ENCODE measurements at regions not wholly inside any gene's neighbourhood (a gene's known extent, or its start where the extent isn't known, plus 50 kb on each side); places are given as distances from the start of the nearest gene placed in this dataset.

- DNase-seq: no peak
Observed at GRCh38 chr2:6215053-6215452, 522.9 kb downstream of the SOX11 start.

GRCh38 chr2:6216234-6216633 is 524.0 kb downstream of the SOX11 start:
- no peak for DNase-seq

- no peak for DNase-seq
Observed at GRCh38 chr2:6218926-6219325, 526.7 kb downstream of the SOX11 start.

GRCh38 chr2:6219906-6220305 is 527.7 kb downstream of the SOX11 start:
- DNase-seq: no peak

GRCh38 chr2:6222296-6222695 is 530.1 kb downstream of the SOX11 start:
- no peak for DNase-seq

- DNase-seq: no peak
Observed at GRCh38 chr2:6224267-6224666, 532.1 kb downstream of the SOX11 start.

GRCh38 chr2:6228251-6228650 is 536.1 kb downstream of the SOX11 start:
- no peak for DNase-seq

GRCh38 chr2:6231166-6231565 is 539.0 kb downstream of the SOX11 start:
- DNase-seq: no peak

- no peak for DNase-seq
Observed at GRCh38 chr2:6233993-6234392, 541.8 kb downstream of the SOX11 start.

- DNase-seq: no peak
Observed at GRCh38 chr2:6234702-6235101, 542.5 kb downstream of the SOX11 start.

GRCh38 chr2:6236317-6236716 is 544.1 kb downstream of the SOX11 start:
- DNase-seq: no peak

- no peak for DNase-seq
Observed at GRCh38 chr2:6237039-6237660, 545.0 kb downstream of the SOX11 start.

- no peak for DNase-seq
Observed at GRCh38 chr2:6249557-6249956, 557.4 kb downstream of the SOX11 start.

- DNase-seq: no peak
Observed at GRCh38 chr2:6254441-6254840, 562.3 kb downstream of the SOX11 start.

GRCh38 chr2:6264198-6264597 is 572.0 kb downstream of the SOX11 start:
- no peak for DNase-seq

- DNase-seq: no peak
Observed at GRCh38 chr2:6281524-6281923, 584.2 kb downstream of the CMPK2 start.

GRCh38 chr2:6283259-6283658 is 582.4 kb downstream of the CMPK2 start:
- no peak for DNase-seq

- DNase-seq: no peak
Observed at GRCh38 chr2:6287406-6287805, 578.3 kb downstream of the CMPK2 start.

- no peak for DNase-seq
Observed at GRCh38 chr2:6288791-6289190, 576.9 kb downstream of the CMPK2 start.

- DNase-seq: no peak
Observed at GRCh38 chr2:6290217-6291015, 575.3 kb downstream of the CMPK2 start.

- DNase-seq: no peak
Observed at GRCh38 chr2:6294791-6295190, 570.9 kb downstream of the CMPK2 start.

- no peak for DNase-seq
Observed at GRCh38 chr2:6297238-6297637, 568.5 kb downstream of the CMPK2 start.

- no peak for DNase-seq
Observed at GRCh38 chr2:6301426-6301825, 564.3 kb downstream of the CMPK2 start.

GRCh38 chr2:6308986-6309385 is 556.7 kb downstream of the CMPK2 start:
- DNase-seq: no peak

All from NCI-H2081 treated with DMSO at 0.1 percent for 48 hours (cell line).